ENCODE measurements at regions not wholly inside any gene's neighbourhood (a gene's known extent, or its start where the extent isn't known, plus 50 kb on each side); places are given as distances from the start of the nearest gene placed in this dataset.

GRCh38 chr5:67344870-67345269 is 148.3 kb upstream of the CD180 start:
- CTCF ChIA-PET: no interaction called here
- Mint-ChIP-seq H3K4me3 (ENCODE audit: low read depth, unreplicated experiment) (no peak overlapping the region), H3K27ac (ENCODE audit: unreplicated experiment) (no peak overlapping the region), H3K9me3 (ENCODE audit: low read depth, unreplicated experiment) (peaks cover 6% of the 10 kb centered on the region), H3K4me1 (ENCODE audit: low read depth, unreplicated experiment) (peaks cover 17% of the 10 kb centered on the region), H3K27me3 (ENCODE audit: unreplicated experiment) (no peaks in the 10 kb centered on the region), H3K36me3 (ENCODE audit: insufficient read depth, unreplicated experiment) (no peaks in the 10 kb centered on the region)
- intact Hi-C loops (cut with micrococcal nuclease; ENCODE audit: unreplicated experiment): no loop called here
- no peak for DNase-seq
- TF ChIP-seq CTCF (IDR thresholded peaks at IDR 0.05; ENCODE audit: unreplicated experiment): no peak
- BruUV-seq (replicated peaks): no TSS peak

- Mint-ChIP-seq H3K27me3 (ENCODE audit: unreplicated experiment) (no peaks in the 10 kb centered on the region), H3K27ac (ENCODE audit: unreplicated experiment) (no peak overlapping the region), H3K9me3 (ENCODE audit: low read depth, unreplicated experiment) (peaks cover 6% of the 10 kb centered on the region), H3K4me3 (ENCODE audit: low read depth, unreplicated experiment) (no peak overlapping the region), H3K36me3 (ENCODE audit: insufficient read depth, unreplicated experiment) (no peaks in the 10 kb centered on the region), H3K4me1 (ENCODE audit: low read depth, unreplicated experiment) (peaks cover 17% of the 10 kb centered on the region)
- BruUV-seq (replicated peaks): no TSS peak
- DNase-seq: no peak
- CTCF ChIA-PET: no interaction called here
- no peak for TF ChIP-seq CTCF (IDR thresholded peaks at IDR 0.05; ENCODE audit: unreplicated experiment)
- intact Hi-C loops (cut with micrococcal nuclease; ENCODE audit: unreplicated experiment): no loop called here
These were observed 147.2 kb upstream of the CD180 start for GRCh38 chr5:67343835-67344234.

- Mint-ChIP-seq H3K36me3 (ENCODE audit: insufficient read depth, unreplicated experiment) (no peaks in the 10 kb centered on the region), H3K27ac (ENCODE audit: unreplicated experiment) (no peak overlapping the region), H3K4me1 (ENCODE audit: low read depth, unreplicated experiment) (peaks cover 9% of the 10 kb centered on the region), H3K27me3 (ENCODE audit: unreplicated experiment) (no peaks in the 10 kb centered on the region), H3K4me3 (ENCODE audit: low read depth, unreplicated experiment) (no peak overlapping the region), H3K9me3 (ENCODE audit: low read depth, unreplicated experiment) (peaks cover 6% of the 10 kb centered on the region)
- no TSS peak for BruUV-seq (replicated peaks)
- no peak for TF ChIP-seq CTCF (IDR thresholded peaks at IDR 0.05; ENCODE audit: unreplicated experiment)
- intact Hi-C loops (cut with micrococcal nuclease; ENCODE audit: unreplicated experiment): no loop called here
- CTCF ChIA-PET: no interaction called here
- no peak for DNase-seq
These were observed 144.9 kb upstream of the CD180 start for GRCh38 chr5:67341478-67341877.

- CTCF ChIA-PET: no interaction called here
- no peak overlapping the region for H3K4me3 Mint-ChIP-seq (ENCODE audit: low read depth, unreplicated experiment)
- no peak overlapping the region for H3K27ac Mint-ChIP-seq (ENCODE audit: unreplicated experiment)
- intact Hi-C loops (cut with micrococcal nuclease; ENCODE audit: unreplicated experiment): no loop called here
- H3K27me3 Mint-ChIP-seq (ENCODE audit: unreplicated experiment): no peaks in the 10 kb centered on the region
- H3K4me1 Mint-ChIP-seq (ENCODE audit: low read depth, unreplicated experiment): no peaks in the 10 kb centered on the region
- H3K9me3 Mint-ChIP-seq (ENCODE audit: low read depth, unreplicated experiment): peaks cover 4% of the 10 kb centered on the region
- no peak for DNase-seq
- H3K36me3 Mint-ChIP-seq (ENCODE audit: insufficient read depth, unreplicated experiment): no peaks in the 10 kb centered on the region
- no TSS peak for BruUV-seq (replicated peaks)
- TF ChIP-seq CTCF (IDR thresholded peaks at IDR 0.05; ENCODE audit: unreplicated experiment): no peak
These were observed 142.7 kb upstream of the CD180 start for GRCh38 chr5:67339219-67339767.
